ENCODE measurements at regions not wholly inside any gene's neighbourhood (a gene's known extent, or its start where the extent isn't known, plus 50 kb on each side); places are given as distances from the start of the nearest gene placed in this dataset.
A peak's percentile ranks its signal among the peaks of the same experiment; 100 is the strongest.
"Not testable (repeated sequence)": the region's sequence is repeated elsewhere in the genome, so short reads cannot be mapped to it uniquely, and the experiment has no call there.

DNA sequence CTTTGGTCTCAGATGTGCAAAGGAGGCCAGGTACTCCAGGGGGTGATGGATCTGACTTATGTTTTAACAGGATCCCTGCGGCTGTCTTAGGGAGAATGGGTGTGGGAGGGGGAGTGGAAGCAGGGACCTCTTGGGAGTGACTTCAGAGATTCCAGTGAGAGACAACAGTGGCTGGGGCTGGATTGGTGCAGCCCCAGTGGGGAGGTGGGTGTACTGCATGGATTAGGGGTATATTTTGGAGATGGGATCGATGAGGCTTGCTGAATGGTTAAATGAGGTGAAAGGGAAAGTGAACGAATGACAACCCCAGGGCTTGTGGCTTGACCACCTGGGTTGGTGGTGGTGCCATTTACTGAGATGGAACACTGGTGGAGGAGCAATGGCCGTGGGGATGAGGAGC is 211.0 kb downstream of the ATP6V0E2 start:
- intact Hi-C loops (cut with DNase I); DNase-seq: not testable (repeated sequence)

DNA sequence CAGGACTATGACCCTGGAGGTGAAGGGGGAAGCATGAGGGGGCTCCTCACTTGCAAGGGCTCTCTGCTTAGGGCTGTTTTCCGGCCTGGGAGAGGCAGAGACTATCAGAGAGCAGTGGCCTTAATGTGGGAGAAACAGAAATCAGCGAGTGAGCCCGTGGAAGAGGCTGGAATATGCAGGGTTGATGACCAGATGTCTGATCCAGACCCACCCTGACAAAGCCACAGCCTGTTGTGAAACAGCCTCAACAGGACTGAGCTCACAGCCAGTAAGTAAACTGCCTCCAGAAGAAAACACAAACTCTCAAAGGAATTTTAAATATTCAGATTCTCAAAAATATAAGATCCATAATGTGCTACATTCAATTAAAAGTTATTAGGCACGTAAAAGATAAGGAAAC is 213.7 kb downstream of the ATP6V0E2 start:
- intact Hi-C loops (cut with DNase I); DNase-seq: not testable (repeated sequence)

DNA sequence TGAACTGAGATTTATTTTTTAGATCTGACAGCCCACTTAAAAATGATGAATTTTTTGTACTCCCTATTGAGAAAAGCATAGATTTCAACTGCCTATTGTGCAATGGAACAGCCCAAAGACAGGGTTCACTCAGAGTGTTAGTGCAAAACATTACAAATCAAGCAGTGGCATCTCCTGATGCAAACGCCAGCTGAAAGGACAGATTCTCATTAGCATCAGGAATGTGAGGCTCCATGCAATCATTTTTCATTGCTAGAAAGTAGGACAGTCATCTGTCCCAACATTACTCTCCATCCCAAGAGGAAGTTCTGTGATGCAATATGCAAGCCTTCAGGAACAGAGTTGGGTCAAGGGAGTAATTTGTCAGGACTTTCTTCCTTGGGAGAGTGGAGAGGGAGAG is 215.4 kb downstream of the ATP6V0E2 start:
- DNase-seq; intact Hi-C loops (cut with DNase I): not testable (repeated sequence)

DNA sequence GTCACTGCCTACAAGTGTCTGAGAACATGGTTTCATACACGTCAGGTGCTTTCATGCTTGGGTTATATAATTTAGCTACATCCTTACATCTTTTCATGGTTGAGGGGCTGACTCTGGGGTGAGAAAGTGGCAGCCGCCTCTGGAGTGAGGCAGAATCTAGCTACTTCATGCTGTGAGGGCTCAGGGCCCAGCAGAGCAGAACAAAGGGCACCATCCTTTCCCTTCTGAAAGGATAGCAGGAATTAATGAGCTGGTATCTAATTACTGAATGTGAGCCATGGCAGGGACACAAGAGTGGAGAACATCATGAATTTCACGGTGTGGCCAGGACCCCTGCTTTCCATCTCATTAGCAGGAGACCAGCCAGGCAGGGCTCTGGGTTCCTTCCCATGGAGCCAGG is 217.0 kb downstream of the ATP6V0E2 start:
- intact Hi-C loops (cut with DNase I); DNase-seq: not testable (repeated sequence)

DNA sequence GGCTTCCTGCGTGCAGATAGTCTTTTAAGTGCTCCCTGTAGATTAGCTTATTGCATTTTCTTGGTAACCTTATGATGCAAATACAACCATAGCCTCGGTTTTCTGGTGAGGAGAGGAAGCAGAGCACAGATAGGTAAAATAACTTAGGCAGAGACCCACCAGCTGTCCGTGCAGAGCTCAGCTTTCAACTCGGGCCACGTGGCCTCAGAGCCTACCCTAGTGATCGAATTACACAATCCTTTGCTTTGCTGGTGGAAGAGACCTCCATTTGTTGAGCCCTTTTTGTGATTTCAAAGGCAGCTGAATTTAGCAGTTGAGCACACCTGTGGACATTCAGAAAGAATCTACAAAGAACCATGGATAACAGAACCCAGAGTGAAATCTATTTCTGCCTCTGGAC is 220.1 kb downstream of the ATP6V0E2 start:
- DNase-seq; intact Hi-C loops (cut with DNase I): not testable (repeated sequence)

DNA sequence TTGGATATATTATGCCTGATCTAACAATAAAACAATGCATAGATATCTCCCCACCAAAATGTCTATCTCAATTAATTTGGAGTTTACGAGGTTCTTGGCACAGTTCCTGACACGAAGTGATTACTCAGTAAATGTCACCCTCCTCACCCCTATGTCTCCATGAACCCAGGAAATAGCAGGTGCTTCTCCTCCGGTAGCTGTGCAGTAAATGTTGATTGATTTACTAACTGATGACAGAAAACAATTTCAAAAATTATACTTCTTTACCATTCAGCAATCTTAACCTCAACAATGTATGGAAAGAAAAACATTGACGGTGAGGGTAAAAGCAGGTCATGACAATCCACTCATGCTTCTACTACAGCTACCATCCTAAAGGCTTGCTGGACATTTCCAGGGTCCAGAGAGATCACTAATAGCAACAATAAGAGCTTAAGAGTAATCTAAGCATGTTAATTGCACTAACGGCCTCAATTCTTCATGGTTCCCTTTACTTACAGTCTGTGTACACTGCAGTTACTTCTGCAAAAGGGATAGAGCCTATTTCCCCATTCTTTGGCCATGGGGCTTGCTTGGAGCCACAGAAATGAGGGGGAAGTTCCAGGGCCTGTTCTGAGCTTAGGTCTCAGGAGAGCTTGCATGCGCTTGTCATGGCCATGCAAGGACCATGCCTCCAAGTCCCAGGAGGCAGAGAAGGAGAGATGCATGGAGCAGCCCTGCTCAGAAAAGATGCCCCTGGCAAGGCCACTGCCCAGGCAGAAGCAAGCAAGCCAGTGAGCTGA is 222.6 kb downstream of the ATP6V0E2 start:
- peak in 15 of 42 donors; percentile 2 to 42 (median 13) for DNase-seq
- intact Hi-C loops (cut with DNase I), result not testable (repeated sequence)

DNA sequence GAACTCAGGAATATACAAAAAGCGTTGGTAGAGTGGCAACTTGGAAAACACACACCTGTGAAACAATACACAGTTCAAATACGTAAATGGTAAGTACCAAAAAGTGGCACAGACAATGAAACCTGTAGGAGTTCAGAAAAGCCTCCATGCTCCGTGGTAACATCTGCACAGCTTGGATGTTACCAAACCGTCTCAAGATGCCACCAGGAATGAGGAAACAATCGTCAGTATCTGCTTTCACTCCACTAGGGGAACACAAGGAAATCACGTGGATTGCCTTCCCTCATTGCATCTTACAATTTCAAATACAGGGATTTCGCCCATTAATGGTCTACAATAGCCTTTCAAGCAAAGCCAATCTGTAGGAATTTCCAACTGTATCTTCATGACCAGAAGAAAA is 224.6 kb upstream of the LRRC61 start:
- intact Hi-C loops (cut with DNase I); DNase-seq: not testable (repeated sequence)

DNA sequence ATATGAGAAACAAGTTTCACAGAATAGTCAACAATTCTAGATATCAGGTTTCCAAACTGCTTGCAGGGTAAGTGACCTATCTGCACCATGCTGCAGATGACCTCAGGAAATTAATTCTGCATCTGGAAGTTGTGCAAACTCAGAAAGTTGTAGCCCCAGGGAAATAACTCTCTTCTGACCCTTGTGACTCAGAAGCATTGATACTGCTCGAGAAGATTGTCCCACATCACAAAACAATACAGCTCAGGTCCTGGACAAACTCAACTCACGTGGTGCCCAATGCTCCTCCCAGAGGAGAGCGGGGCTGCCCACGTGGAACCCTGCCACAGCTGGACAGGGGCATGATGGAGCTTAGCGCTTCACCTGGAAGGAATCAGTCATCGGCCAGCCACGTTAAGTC is 221.9 kb upstream of the LRRC61 start:
- DNase-seq; intact Hi-C loops (cut with DNase I): not testable (repeated sequence)

DNA sequence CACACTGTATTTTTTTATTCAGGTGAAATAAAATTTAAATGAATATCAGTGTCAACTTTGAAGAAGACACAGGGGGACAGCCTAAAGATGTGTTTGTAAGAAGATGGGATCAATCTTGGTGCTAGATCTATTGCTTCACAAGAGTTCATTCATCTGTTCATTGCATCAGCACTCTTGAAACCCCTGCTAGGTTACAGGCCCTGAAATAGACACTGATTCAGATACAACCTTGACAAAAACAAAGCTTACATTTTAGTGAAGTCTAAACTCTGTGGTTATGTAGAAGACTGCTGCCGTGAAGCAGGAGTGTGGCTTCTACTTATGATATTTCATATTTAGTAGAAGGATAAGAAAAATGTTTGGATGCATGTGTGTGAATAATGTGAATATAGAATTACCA is 215.9 kb upstream of the LRRC61 start:
- intact Hi-C loops (cut with DNase I), result not testable (repeated sequence)

DNA sequence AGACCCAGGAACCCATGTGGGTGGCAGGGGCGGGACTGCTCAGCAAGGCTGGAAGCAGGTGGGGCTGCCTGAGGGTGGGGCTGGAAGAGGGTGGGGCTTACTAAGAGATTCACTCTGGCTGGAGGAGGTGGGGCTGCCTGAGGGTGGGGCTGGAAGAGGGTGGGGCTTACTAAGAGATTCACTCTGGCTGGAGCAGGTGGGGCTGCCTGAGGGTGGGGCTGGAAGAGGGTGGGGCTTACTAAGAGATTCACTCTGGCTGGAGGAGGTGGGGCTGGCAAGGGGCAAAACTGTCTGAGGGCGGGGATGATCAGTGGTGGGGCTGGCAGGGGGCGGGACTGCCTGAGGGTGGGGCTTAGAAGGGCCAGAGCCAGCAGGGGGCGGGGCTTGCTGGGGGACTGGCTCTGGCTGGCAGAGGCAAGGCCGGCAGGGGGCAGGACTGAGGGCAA is 212.8 kb upstream of the LRRC61 start:
- DNase-seq, result peak in 3 of 42 donors; percentile 3 to 17 (median 7)
- intact Hi-C loops (cut with DNase I), result not testable (repeated sequence)

More for the DNA sequence above, 215.9 kb upstream of the LRRC61 start:
- DNase-seq, result not testable (repeated sequence)

DNA sequence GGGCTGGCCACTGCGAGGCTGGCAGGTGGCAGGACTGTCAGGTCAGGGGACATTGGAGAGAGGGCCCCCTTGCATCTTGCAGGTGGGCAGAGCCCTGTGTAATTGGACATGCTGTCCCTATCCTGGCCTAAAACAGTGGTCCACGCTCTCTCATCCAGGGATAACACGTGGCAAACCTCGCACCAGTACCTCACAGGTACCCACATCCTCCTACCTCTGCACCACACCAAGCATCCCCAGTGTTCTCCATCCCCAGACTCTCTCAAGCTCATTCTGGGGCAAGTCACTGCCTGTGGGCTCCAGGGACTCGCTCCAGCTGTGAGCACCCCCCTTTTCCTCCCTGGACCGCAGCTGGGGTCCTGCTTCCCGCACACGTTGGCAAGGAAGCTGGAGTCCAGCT is 212.3 kb upstream of the LRRC61 start:
- intact Hi-C loops (cut with DNase I); DNase-seq: not testable (repeated sequence)

DNA sequence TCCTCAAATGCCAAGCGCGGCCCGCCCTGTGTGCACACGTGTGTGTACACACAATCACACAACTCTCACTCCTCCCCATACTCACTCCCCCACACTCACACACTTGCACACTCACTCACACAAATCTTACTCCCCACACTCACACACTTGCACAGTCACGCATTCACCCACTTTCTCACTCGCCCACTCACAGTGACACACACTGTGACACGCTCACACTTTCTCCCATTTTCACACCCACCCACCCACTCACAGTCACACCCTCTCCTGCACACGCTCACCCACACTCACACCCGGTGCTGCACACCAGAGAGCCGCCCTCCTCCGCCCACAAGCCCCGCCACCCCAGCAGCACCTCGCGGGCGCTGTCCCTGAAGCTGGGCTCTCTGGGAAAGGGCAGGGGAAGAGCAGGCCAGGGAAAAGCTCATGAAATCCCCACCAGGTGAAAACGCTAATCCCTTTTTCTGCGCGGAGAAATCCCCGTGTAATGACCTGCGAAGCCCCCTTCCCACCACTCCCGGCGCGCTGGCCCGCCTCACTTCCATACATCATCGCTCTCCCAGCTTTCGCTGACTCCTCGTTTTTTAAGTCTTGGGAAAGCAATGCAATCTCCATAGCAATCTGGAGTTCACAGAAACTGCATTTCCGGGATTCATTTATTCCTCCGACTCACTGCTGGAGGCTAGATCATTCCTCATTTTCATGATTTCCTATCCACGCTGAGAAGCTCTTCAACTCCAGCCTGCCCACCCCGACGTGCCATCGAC is 211.6 kb upstream of the LRRC61 start:
- intact Hi-C loops (cut with DNase I), result not testable (repeated sequence)
- DNase-seq, result peak in 5 of 42 donors; percentile 3 to 20 (median 16)

DNA sequence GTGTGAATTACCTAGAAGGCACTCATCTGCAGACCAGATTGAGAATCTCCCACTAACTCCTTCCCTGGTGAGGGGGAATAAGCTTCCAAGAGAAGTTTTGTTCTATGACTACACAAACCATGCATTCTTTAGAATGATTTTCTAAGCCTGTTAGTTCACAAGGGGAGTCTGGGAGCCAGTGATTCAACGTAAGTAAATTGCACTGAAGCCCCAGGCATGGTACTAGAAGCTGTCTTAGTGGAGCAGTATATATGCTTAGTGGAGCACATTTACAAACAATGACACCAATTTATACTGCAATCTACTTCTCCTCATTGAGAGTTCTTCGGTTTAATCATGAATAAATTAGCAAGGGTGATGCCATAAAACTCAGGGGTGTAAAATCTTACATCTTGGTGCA is 209.9 kb upstream of the LRRC61 start:
- intact Hi-C loops (cut with DNase I); DNase-seq: not testable (repeated sequence)

DNA sequence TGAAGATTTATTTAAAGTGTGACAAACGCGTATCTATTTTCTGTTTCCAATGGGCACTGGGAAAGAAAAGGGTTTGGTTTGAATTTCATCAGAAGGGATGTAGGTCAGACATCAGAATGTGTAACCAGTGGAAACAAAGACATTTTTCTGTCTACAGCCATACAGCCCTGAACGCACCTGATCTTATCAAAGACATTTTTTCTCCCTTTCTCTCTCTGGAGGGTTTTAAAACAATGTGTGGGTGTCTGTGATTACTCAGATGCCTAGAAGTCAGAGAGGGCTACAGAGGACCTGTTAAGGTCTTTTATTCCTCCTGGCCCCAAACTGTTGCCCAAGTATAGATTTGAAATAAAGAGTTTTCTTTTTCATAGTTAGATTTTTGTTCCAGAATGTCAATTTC is 208.6 kb upstream of the LRRC61 start:
- intact Hi-C loops (cut with DNase I); DNase-seq: not testable (repeated sequence)

DNA sequence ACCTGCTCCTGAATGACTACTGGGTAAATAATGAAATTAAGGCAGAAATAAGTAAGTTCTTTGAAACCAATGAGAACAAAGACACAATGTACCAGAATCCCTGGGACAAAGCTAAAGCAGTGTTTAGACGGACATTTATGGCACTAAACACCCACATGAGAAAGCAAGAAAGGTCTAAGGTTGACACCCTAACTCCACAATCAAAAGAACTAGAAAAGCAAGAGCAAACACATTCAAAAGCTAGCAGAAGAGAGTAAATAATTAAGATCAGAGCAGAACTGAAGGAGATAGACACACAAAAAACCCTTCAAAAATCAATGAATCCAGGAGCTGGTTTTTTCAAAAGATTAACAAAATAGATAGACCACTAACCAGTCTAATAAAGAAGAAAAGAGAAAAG is 203.2 kb upstream of the LRRC61 start:
- DNase-seq; intact Hi-C loops (cut with DNase I): not testable (repeated sequence)

DNA sequence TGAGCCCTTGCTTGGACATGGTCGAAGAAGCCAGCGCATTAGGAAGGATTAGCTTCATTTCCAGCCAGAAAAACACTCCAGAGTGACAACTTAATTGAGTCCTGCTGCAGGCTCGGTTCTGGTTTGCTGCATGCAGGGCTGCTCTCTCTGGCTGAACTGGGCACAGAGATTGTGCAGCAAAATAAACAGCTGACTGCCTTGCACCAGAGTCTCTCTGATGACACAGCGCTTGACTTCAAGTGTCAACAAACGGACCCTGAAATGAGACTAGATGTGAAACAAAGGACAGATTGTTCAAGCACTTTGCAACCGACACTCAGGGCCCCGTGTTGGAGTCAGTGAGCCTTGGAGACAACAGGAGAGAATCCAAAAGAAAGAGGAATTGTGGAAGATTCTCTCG is 197.3 kb upstream of the LRRC61 start:
- DNase-seq, result peak in 39 of 42 donors; percentile 11 to 78 (median 46)
- intact Hi-C loops (cut with DNase I), result not testable (repeated sequence)

DNA sequence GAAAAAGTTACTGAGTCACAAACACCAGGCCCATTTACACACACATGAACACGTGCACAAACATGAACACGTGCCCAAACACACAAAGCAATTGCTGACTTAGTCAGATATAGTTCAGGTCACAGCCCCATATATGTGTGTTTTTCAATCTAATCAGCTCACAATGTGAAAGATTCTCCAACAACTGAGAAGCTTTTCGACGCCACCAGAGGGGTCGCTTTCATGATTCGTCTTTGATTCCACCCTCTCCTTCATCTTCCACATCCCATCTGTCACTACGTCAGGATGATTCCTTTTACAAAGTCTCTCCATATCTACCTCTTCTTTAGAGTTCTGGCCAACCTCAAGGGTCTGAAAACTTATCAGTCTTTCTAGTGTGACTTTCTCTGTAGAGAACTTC is 188.7 kb upstream of the LRRC61 start:
- intact Hi-C loops (cut with DNase I), result not testable (repeated sequence)

DNA sequence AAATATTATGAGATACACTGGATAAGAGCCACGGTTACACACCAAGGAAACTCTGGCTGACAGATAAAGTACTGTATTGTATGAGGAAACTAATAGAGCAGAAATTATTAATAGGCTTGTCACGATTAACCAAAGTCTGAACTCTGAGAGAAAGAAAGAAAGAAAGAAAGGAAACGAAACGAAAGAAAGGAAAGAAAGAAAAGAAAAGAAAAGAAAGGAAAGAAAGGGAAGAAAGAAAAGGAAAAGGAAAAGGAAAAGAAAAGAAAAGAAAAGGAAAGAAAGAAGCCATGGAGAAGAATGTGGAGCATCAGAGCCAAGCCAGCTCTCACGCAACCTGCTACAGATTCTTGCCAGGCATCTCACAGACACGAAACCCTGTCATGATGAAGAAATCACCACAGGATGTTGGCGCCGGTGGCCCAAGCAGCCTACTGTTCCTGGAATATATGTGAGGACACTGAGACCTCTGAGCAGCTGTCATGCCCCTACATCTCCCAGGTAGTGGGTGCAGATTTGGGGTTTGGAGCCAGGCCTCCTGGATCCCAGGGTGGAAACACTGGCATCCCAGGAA is 187.4 kb upstream of the LRRC61 start:
- intact Hi-C loops (cut with DNase I), result not testable (repeated sequence)
- DNase-seq, result peak in 1 of 42 donors; percentile 39

More for the DNA sequence above, 188.7 kb upstream of the LRRC61 start:
- DNase-seq, result not testable (repeated sequence)

DNA sequence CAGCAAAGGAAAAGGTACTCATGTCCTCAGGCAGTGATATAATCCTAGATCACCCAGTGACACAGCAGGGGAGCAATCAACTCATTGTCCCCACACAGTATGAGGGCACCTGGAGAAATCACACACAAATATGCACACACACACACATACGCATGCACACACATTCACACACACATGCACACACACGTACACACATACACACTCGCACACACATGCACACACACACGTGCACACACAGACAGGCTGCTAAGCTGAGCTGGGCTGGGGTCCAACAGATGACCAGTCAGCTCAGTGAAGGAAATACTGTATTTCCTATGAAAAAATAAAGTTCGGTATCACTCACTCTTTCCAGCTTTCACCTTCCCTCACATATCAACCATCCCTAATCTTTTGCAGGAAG is 183.3 kb upstream of the LRRC61 start:
- intact Hi-C loops (cut with DNase I); DNase-seq: not testable (repeated sequence)
